HG03045 (cell line): ENCODE measurements at regions not wholly inside any gene's neighbourhood (a gene's known extent, or its start where the extent isn't known, plus 50 kb on each side); places are given as distances from the start of the nearest gene placed in this dataset.
"Not testable (repeated sequence)": the region's sequence is repeated elsewhere in the genome, so short reads cannot be mapped to it uniquely, and the experiment has no call there.

Source experiments
- ATAC-seq: cut with Tn5 transposase; IDR thresholded peaks from one replicate; pipeline ENCODE4 v1.9.1; 2021; ENCODE audit warnings: mild to moderate bottlenecking, moderate library complexity; ENCODE audit not compliant: unreplicated experiment

DNA sequence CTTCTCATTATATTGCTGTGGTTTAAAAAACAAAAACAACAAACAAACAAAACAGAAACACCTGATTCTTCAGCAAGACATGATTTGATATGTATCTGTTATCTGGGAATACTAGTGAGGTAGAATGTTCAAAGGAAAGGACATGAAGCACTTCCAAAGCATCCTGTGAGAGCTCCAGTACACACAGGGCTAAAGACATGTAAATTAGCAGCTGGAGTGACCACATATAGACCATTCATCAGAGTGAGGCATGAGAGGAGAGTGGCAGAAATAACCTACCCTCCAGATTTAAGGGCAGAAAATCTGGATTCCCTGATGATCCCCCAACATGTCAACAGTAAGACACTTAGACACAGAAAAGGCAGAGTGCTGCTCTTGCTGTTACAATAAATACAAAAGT, 260.5 kb upstream of the CHRM3 start:
- ATAC-seq: no peak

DNA sequence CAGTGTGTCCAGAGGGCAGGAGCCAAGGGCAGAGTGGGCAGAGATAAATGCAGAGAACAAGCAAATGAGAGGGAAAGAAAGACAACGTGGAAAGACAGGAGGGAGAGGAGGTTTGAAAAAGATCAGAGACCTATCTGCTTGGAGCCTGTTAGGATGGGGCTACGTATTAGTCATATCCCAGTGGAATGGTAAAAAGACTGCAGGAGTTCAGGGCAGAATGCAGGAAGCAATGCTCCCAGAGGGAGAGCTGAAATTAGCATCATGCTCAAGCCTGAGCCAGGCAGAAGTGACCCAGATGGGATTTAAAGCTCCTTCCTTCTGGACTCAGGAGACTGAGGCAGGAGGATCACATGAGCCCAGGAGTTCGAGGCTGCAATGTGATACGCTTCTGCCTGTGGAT, 261.3 kb upstream of the CHRM3 start:
- no peak for ATAC-seq

DNA sequence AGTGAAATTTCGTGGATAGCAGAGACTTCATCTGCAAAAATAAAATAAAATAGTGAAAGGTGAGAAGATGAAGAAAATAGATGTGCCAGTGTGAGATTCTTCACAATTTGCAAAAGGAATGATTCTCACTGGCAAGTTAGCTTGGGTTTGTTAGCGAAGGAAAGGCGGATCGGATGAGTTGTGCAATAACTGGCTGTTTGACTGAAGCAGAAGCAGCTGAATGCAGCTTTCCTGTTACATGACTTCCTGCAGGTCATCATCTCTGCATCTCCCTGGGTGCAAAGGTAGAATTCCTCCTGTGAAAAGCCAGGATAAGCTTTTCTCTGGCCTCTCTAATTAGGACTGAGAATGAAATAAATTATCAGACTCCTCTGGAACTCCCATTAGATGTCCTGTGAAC, 263.1 kb upstream of the CHRM3 start:
- ATAC-seq: no peak

DNA sequence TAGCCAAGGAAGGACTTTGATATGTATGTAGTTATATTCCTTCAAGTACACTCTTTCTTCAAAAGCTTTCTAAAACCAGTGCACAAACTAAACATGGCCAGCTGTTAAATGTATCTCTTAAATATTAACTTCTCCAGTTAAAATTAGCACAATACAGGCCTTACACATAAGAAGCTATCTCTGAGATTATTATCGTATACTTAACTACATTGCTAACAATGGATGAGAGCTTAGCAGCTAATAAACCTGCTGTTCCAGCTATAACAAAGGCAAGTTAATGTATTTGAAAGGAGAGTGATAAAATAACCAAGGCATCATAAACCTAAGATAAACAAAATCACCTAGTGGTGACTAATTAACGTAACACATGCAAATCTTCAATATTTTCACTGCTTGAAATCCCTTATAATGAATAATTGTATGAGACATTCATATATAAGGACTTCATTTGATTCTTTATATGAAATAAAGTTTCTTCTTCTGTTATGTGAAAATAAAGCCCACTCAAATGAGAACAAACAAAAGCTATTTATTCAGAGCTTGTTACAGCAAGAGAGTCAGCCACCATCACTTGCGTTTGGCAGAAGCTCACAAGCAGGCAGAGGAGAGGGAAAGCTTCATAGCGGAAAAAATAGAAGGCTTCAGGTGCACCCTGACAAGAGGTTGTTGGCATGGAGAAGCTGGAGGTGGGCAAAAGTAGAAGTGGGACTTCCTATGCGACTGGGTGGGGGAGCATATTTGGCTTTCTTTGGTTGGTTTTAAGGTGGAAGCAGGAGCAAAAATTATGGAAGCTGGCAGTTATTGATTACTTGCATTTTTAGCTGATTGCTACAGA, 274.1 kb upstream of the CHRM3 start:
- no peak for ATAC-seq

DNA sequence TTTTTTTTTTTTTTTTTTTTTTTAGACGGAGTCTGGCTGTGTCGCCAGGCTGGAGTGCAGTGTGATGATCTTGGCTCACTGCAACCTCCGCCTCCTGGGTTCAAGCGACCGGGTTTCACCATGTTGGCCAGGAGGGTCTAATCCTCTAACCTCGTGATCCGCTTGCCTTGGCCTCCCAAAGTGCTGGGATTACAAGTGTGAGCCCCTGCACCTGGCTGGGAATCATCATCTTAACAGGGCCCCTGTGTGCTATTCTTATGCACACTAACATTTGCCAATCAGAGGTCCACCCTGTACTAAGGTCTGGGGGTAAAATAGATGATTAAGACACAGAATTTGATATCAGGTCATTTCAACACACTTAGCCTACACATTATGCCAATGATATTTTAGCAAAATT, 278.7 kb upstream of the CHRM3 start:
- ATAC-seq: no peak

DNA sequence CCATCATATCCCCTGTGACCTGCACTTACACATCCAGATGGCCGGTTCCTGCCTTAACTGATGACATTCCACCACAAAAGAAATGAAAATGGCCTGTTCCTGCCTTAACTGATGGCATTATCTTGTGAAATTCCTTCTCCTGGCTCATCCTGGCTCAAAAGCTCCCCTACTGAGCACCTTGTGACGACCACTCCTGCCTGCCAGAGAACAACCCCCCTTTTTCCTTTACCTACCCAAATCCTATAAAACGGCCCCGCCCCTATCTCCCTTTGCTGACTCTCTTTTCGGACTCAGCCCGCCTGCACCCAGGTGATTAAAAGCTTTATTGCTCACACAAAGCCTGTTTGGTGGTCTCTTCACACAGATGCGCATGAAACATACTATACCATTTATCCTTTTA, 279.7 kb upstream of the CHRM3 start:
- not testable (repeated sequence) for ATAC-seq

DNA sequence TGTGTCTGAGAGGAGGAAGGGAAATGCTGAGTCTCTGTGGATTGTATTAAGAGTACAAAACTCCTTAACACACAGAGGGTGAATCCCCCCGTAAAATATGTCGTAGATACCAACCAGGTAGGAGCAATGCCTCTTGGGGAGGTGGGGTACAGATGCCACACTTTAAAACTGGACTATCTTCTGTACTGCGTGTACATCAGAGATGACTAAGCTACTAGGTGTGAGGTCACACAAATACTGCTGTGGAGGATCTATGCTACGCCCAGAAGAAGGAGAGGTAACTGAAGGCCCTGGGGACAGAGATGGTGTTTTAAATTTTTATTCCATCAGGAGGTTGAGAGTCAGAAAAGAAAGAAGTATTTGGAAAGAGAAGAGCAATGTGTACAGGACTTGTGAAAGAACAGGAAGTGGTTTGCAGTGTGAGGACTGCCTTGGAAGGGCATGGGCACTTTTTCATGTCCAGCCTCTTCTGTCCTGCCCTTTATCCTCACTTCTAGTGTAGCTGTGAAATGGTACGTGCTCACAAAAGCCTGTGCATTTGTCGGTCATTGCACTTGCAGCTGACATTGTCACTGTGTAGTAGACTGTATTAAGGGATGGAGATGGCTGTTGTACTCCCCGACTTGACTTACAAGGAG, 287.8 kb upstream of the CHRM3 start:
- no peak for ATAC-seq

DNA sequence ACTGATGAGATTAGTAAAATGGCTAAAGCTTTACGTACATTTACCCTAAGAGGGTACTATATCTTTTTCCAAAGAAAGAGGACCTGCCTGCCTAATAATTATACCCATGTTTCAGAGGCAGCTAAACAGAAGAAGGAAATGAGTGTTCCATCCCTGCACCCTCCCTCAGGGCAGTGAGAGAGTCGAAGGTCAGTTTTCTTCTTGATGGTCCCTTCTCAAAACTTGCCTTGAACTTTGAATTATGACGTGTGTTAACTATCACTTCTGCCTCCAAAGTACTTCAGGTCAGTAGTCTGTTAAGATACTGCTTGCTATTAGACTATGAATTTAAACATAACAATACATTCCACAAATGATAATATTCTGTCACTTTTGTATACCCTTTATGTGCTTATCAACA, 294.8 kb upstream of the CHRM3 start:
- no peak for ATAC-seq

DNA sequence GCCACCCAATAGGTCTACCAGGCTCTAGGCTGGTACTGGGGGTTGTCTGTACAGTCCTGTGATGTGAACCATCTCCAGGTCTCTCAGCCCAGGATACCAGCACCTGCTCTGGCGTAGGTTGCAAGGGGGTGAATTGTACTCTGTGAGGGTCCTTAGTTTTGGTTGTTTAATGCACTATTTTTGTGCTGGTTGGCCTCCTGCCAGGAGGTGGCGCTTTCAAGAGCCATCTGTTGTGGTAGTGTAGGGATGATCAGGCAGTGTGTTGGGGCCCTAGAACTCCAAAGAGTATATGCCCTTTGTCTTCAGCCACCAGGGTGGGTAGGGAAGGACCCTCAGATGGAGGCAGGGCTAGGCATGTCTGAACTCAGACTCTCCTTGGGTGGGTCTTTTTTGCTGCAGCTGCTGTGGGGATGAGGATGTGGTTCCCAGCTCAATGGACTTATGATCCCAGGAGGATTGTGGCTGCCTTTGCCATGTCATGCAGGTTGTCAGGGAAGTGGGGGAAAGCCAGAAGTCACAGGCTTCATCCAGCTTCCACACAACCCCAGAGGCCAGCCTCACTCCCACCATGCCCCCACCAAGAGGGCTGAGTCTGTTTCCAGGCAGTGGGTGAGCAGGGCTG, 301.8 kb upstream of the CHRM3 start:
- ATAC-seq: no peak

DNA sequence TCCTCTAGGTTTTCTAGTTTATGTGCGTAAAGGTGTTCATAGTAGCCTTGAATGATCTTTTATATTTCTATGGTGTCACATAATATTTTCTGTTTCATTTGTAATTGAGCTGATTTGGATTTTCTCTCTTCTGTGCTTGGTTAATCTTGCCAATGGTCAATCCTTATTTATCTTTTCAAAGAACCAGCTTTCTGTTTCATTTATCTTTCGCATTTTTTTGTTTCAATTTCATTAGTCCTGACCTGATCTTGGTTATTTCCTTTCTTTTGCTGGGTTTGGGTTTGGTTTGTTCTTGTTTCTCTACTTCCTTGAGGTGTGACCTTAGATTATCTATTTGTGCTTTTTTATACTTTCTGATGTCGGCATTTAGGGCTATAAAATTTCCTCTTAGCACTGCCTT, 304.4 kb upstream of the CHRM3 start:
- ATAC-seq: not testable (repeated sequence)

DNA sequence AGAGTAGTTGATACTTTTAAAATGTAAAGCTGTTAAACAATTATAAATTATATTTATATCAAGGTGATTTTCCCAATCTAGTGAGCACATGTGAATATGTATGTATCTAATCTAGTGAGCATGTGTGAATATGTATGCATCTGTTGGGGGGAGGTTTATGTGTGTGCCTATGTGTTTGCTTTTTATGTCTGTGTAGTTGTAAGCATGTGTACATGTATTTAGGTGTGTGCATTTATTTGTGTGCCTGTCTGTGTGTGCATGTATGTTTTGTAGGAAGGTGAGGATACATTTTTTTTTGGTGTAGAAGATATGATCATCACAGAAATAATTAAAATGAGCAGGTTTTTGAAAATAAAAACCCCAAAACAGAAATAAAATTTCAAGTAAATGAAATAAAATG, 318.9 kb upstream of the CHRM3 start:
- no peak for ATAC-seq

DNA sequence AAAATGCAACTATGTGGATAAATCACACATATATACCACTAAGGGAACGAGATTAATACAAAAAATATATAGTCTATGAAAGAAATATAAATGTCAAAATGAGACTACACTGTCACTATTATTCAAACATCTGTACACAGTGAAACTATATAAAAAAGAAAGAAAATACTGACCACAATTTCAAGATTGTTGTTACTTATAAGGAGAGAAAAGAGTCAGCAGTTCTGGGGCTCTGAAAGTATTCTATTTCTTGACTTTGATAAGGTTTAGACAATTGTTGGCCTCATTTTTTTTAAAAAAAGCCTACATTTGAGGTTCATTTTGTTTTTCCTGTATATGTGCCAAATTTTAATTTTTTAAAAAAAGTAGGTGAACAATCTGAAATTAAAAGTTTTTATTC, 319.3 kb upstream of the CHRM3 start:
- no peak for ATAC-seq

DNA sequence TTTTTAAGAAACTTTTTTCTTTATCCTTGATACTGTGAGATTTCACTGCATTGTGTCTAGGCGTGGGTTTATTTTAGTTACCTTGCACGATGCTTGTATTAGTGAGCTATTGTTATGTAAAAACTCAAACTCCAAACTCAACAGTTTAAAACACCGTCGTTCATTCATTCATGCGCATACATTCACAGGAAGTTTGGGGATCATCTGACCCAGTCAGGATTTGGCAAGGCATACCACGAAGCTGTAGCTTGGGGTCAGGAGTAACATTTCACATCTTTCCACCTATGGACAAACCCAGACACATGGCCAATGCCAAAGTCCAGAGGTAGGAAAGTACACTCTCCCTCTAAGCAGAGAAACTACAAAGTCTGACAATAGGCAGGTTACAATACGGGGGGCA, 324.6 kb upstream of the CHRM3 start:
- no peak for ATAC-seq

DNA sequence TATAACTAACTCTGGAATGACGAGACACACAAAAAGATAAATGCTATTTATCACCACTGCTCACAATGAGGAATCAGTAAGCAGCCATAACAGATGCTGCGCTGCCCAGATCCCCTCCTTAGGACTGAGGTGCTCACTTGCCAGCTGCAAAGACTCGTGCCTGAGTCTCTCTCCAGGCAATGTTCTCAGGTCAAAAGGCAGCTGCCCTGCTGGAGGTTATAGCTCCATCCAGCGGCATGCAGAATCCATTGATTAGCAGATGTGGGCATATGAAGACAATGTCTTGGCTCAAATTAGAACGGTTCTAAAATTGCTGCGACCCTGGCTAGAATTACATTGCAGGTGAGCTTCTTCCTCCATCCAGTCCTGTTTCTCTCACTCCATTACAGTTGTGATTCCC, 328.2 kb upstream of the CHRM3 start:
- ATAC-seq: no peak

DNA sequence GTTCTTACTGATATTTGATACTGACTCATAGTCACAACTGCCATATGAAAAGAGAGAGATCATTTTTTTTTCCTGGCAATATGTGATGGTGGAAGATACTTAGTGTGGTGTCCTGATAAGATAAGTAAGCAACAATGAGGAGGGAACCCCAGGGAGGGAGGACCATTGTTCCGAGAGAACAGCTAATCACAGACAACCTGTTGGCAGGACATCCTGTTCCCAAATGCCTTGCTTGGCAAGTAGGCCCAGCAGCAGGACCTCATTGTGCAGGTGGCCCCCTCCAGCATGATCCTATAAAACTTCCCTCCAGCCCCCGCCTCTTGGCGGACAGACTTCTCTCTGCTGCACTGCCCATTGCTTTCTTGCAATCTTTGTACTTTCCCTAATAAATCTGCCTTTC, 329.4 kb upstream of the CHRM3 start:
- no peak for ATAC-seq

DNA sequence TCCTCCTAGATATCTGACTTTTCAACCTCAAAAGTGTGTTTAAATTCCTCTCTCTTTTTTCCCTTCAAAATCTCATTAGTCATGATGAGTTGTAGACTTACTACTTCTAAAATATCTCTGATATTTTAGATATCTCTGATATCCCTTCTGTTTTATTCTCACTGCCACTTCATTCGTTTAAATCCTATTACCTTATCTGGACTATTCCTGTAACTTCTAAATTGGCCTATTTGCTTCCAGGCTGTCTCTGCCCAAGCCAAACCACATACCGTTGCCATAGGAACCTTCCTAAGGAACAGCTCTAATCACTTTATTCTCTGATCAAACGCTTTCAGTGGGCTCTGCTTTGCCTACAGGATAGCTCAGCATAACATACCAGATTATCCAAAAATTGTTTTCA, 333.1 kb upstream of the CHRM3 start:
- ATAC-seq: no peak

DNA sequence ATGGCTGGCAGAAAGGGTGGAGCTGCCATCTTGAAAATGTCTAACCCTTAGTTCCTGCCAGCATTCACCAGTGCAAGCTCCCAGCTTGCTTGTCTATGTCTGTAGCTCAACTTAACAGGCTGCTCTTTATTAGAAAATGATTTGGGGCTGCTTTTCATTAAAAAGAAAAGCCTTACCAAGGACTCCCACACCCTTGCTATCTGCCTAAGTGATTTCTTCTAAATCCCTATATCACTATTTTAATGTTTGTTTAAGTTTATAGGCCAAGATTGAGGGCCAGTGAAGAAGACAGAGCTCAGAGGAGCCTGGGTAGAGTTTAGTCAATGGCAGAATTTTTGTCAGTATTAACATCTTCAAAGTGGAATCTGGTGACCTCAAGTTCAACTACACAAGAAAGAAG, 336.8 kb upstream of the CHRM3 start:
- ATAC-seq: no peak

DNA sequence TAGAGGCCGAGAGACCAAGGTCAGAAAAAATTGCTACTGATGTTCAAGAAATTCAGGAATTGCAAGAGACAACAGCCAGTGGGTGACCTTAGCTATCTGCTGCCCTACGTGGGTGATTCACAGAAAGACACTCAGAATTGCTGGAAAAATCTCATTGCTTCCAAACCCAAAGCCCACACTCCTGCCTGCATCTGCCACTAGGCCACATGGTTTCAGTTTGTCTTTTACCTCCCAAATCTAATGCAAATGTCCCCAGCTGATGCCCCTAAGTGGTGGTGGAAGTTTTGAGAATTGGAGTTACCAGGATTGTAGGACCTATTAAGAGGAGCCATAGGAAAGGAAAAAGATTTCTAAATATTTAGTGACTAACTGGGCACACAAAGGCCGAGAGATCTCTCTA, 341.5 kb upstream of the CHRM3 start:
- ATAC-seq: no peak

DNA sequence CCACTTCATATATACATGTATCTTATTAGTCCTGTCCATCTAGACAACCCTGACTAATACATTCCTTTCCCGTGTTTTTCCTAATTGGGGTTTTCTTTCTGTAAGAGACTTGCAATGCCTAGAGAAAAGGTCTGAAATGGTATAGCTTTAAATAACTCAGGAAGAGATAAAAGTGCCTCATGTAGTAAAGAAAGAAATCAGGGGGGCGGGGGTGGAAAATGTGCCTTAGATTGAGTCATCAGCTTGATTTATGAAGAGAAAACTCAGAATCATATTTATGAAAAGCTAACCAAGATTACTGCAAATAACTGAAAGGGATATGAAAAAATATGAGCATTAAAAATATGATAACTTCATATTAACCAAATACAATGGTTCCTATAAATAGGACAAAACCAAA, 345.8 kb upstream of the CHRM3 start:
- ATAC-seq: no peak

DNA sequence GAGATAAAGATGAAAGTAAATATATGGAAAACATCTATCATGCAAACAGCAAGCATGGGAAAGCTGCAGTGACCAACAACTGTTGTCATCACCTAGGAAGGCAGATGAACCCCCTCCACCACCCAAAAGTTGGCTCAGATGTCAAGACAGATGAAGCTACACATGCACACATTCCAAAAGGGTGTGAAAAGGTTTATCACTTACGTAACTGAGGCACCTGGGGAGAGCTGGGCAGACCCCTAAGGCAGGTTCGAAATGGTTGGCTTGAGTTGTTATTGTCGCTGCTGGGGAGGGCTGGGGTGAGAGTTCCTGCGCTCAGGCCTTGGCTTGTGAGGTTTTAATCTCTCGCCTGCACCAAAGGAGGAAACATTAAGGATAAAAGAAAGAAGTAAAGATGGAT, 355.1 kb upstream of the CHRM3 start:
- no peak for ATAC-seq

DNA sequence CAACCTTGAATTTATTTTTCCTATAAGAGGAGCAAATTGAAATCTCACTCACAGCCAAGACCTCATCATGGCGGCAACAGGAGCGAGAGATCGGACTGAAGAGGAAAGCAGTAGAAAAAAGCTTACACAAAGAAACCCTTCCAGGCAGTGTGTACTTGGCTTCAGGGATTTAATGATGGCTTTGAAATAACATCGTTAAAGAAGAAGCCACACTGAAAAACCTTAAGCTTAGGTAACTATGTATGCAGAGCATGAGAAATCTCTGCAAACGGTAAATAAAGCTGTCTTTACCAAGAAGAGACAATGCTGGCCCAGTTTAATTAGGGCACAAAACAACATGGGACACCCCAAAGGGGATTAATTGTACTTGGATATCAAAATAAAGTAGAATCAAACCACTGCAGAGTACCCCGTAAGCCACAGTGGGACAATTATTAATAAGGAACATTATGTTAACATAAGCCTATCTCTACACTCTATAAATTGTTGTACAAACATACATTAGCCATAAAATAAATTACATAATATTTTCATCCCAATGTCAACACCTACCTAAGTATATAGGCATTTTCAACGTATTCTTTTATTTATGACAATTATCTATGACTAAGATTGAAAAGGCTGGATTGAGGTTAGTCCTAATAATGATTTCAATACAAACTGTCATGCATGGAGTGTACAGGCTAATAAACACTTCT, 360.2 kb upstream of the CHRM3 start:
- no peak for ATAC-seq

DNA sequence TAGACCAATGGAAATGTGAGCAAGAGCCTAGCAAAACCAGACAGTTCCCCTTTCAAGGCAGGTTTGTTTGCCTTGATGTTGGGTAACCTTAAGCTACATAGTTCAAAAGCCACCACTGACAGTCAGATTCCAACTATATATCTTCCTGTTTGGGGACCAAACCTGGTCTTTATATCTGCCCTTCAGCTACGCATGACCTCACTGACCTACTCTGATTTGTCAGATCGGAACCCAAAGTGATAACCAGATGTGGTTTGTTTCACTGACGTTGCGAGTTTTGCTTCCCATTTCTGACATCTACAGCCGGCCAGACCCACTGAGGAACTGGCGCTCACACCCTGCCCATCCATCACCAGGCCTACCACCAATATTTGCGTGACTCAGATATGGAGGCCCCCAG, 361.1 kb upstream of the CHRM3 start:
- ATAC-seq: no peak
